GM11168 (cell line): ENCODE measurements at regions not wholly inside any gene's neighbourhood (a gene's known extent, or its start where the extent isn't known, plus 50 kb on each side); places are given as distances from the start of the nearest gene placed in this dataset.

ENCODE experiments used
- in situ Hi-C: fragments of 300-500 bp; cut with MboI; formaldehyde crosslinking; loops from one replicate; pipeline ENCODE4 v1.12.0; 2022; ENCODE audit warnings: low sequenced_read_pairs; ENCODE audit not compliant: unreplicated experiment

DNA sequence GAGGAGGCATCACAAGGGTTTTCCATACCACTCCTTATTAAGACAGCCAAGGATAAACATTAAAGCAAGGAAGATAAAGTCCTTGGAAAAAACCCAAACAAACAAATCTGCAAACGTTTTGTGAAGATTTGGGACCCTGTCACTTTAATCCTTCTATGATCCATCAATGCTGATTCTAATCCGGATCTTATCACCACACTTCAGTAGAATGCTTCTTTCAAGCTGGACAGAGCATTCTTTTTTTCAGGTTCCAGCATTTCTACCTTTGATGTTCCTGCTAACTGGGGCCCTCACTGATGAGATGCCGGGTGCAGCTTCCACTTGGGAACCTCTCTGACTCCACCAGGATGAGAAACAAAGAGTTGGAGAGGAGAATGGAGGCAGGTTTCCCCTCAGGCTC lies 132.8 kb upstream of the SHB start:
- in situ Hi-C loops = no loop called here

DNA sequence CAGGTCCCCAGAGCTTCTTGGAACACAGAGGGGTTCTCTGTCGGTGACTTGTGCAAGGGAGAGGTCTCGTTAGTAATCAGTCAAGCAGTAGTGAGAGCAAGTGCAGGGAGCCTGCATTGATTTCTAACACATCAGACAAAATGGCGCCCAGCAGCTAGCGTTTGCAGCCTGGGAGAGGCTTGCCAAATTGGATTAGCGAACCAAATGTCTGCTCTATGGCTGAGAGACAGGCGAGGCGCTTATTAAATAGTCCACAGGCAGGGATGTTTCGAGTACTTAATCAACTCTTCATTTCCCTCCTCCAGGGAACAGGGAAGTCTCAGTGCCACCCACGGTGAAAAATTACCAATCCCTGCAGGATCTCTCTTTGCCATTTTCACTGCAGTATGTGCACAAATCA lies 131.4 kb upstream of the SHB start:
- in situ Hi-C loops = no loop called here

DNA sequence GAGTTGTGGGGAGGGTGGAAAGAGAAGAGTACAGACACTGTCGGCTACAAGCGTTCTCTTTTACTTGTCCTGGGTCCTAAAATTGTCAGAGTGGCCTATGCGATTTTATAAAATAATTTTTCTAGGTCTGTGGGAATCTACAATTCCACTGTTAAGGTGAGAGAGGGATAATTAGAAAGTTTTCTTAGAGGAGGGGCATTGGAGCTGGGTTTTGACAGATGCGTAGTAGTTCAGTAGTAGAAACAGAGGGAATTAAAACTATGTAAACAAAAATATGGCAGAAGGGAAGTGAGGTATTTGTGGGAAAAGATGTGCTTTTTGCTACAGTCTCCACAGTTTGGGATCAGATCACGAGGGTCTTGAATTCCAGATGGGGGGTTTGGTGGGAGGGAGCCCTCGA lies 129.1 kb upstream of the SHB start:
- in situ Hi-C loops = no loop called here

DNA sequence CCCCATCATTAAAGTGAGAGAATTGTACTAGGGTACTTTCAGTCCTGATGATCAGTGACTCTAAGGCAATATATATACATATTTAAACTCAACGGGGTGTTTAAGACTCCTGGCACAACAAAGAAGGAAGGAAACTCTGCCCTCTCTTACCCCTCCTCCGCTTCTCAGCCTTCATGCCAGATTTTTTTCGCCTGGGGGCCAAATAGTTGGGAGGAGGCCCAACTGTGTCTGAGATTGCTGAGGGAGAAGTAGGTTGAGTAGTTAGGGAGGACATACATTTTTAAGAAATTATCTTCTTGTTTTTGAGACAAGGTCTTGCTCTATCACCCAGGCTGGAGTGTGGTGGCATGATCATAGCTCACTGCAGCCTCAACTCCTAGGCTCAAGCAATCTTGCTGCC lies 127.7 kb upstream of the SHB start:
- in situ Hi-C loops = no loop called here

DNA sequence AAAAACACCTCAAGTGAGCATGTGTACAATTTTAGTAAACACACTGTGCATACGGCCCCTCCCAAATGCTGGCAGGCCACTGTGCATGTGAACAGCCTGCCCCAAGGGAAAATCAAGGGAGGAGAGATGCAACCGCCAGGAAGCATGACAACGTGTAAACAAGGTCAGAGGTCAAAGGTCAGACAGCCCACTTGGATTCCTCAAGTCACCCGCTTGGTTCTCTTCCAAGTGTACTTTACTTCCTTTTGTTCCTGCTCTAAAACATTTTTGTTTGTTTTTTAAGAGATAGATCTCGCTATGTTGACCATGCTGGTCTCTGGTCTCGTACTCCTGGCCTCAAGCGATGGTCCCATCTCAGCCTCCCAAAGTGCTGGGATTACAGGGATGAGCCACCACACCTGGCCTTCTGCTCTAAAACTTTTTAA lies 126.7 kb upstream of the SHB start:
- in situ Hi-C loops = no loop called here

DNA sequence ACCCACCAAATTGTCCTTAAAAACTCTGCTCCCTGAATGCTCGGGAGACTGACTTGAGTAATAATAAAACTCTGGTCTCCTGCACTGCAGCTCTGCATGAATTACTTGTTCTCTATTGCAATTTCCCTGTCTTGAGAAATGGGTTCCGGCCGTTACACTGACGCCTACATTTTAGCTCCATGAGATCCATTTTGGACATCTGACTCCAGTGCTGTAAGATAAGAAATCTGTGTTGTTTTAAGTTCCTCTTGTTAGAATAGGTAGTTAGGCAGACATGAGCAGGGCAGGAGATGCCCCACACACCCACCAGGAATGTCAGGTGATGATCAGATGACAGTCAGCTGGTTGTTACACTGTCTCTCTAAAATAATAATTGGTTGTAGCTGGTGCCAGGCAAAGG lies 125.8 kb upstream of the SHB start:
- in situ Hi-C loops = no loop called here

DNA sequence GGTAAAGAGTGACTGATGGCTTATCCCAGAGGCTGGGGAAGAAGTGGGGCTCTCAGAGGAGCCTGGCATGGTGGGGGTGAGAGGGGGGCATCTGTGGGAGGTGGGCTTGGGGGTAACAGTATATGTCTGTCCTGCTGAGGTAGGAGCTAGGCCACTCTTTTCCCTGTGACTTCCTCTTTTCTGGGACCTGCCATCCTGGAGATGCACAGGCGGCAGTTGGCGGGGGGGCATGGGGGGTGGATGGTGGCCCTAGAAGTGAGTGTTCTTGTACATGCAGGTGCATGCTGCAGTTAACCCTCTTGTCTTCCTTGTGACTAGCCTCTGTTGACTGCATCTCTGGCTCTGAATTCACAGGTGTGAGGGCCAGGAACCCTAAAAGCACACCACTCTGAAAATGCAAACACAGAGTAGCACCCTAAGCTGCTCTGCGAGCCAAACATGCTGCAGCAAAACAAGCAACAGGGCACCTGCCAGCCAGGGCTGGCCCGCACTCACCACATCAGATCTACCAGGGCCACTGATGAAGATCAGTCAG lies 123.8 kb upstream of the SHB start:
- in situ Hi-C loops = no loop called here

DNA sequence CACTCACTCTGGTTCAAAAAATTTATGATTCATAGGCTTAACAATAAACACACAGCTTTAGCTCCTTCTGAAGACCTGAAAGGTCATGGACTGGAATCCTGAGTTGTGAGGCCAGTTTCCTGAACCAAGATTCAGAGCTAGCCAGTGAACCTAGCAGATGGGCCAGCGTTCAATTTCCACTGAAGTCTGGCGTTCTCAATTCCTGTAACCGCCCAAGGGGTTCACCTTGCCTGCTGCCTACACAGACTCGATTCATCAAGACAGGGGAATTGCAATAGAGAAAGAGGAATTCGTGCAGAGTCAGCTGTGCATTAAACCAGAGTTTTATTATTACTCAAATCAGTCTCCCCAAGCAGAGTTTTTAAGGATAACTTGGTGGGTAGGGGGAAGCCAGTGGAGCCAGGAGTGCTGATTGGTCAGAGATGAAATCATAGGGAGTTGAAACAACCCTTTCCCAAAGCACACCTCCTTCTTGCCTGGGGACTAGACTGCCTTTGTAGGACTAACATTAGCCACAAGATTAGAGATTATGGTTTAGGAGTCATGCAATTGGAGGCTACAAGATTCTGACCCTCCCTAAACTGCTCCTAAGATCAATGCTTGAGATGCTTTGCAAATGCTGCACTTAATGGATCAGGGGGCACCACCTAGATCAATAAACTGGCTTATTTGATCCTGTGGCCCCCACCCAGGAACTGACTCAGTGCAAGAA lies 117.5 kb upstream of the SHB start:
- in situ Hi-C loops = no loop called here

DNA sequence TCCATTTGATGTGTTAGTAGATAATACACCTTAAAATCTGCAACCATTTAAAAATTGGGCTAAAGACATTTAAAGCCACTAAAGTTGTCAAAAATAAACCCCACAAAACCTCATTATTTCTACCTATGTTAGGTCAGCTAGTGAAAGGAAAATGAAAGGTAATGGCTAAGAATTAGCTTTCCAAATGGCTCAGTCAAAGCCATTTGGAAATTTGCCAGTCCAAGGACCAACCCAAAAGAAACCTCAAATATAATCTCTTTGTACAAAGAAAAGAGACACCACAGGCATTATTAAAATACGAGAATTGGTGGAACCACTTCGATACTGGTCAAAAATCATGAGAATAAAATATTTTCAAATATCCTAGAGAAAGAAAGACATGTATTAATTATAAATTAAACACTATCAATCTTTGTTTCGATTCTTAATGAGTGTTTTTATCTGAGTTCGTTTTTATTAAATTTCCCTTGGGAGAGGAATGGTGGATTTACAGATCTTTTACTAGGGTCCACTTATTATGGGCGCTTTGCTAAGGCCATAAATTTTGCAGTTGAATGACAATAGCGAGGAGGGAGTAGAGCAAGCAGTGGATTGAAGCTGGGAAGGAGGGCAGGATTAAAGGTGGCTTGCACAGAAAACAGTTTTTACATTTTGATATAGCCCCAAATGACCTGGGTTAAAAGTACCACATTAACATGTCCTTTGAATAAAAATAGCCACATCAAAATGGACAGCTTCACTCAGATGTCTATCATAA lies 116.8 kb upstream of the SHB start:
- in situ Hi-C loops = no loop called here

DNA sequence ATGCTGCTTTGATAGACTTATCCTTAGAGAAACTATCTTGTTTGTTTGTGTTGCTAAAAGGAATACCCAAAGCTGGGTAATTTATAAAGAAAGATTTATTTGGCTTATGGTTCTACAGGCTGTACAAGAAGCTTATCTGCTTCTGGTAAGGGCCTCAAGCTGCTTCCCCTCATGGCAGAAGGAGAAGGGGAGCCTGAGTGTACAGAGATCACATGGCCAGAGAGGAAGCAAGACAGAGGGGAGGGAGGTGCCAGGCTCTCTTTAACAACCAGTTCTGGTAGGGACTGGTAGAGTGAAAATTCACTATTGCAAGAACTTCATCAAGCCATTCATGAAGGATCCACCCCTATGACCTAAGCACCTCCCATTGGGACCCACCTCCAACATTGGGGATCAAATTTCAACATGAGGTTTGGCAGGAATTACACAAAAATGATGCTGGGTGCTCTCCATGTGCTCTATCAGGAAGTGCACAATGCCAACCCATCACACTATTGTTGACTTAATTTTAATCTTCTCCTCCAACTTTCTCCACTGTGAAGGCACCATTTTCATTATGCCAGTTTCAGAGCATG lies 115.1 kb upstream of the SHB start:
- in situ Hi-C loops = no loop called here

DNA sequence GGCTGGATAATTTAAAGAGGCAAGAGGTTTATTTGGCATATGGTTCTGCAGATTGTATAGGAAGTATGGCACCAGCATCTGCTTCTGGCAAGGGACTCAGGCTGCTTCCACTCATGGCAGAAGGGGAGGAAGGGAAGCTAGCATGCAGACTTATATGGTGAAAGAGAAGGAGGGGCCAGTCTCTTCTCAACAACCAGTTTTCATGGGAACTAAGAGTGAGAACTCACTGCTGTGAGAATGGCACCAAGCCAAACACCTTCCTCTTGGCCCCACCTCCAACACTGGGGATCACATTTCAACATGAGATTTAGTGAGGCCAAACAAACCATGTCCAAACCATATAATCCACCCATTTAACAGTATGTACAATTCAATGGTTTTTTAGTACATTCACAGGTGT lies 113.3 kb upstream of the SHB start:
- in situ Hi-C loops = no loop called here

DNA sequence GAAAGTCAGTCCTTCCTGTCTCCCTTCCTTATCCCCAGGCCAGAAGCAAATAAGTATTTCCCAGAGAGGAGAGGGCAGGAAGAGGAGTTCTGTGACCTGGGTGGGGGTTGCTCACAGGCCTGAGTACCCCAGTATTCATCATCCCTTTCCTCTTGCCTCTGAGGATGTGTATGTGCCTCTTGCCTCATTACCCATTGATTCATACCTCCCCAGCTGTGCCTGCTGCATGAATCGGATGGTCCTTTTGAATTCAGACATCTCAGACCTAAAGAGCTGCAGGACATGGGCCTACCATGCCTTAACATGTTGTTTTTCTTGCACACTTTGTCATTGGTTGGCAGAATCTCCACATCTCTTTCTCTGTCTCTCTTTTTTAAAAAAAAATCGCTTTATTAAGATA lies 112.8 kb upstream of the SHB start:
- in situ Hi-C loops = no loop called here

DNA sequence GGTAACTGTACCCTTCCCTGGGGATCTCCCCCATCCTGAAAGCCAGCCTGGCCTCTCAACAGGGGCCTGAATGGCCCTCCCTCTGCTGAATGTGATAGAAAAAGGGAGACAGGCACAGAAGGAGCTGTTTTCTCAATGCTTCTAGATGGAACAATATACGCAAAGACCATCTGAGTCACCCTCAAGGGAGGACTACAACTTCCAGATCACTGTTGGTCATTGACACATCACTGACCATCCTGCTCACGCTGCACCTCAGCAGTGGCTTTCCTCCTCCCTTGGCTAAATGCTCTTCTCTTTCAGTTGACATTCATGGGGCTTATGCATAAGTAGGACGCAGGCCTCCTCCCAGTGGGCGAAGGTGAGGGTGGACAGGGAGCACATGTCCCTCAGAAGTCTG lies 112.2 kb upstream of the SHB start:
- in situ Hi-C loops = no loop called here

DNA sequence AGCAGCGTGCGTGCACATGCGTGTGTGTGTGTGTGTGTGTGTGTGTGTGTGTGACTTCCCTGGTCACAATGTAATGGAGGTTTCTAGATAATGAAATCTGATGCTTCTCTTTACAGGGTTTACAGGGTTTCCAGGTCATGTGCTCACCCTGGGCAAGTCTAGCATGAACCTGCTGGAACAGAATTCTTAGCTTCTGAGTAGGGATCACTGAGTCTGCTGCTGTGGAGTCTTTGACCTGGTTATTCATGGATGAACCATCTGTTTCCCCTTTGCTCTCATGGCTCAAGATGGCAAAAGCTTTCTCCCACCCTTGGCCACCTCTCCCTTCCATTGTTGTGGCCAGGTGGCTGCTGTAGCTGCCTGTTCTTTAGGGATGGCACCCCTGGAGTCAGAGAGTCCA lies 111.6 kb upstream of the SHB start:
- in situ Hi-C loops = no loop called here

DNA sequence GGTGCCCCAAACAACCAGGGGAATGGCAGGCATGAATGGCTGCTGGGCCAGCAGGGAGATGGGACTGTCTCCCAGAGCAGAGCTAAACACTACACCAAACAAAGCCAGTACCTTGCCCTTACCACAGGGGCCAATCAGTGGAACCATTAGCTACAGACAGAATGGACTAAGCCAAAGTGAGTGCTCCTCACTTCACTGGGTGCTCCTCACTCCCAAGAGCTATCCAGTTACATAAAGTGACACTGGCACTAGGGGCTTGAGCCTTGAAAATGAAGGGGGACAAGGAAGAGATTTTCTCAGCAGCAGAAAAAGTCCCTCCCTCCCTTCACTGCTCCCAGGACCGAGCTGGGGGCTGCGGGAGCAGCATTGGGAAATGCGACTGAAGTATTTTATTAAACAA lies 110.9 kb upstream of the SHB start:
- in situ Hi-C loops = no loop called here

DNA sequence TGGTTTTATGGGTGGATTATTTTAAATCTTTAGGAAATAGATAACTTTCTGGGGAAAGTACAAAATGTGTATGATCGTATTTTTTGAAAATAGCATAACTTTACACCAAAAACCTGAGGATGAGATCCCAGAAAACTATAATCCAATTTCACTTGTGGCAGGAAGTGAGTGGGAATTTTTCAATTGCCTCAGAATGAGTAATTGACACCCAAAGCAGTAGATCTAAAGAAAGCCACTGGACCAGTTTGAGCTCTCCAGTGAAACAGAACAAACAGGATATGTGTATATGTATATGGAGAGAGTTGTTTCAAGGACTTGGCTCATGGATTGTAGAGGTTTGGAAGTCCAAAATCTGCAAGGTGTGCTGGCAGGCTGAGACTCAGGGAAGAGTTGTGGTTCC lies 109.2 kb upstream of the SHB start:
- in situ Hi-C loops = no loop called here

DNA sequence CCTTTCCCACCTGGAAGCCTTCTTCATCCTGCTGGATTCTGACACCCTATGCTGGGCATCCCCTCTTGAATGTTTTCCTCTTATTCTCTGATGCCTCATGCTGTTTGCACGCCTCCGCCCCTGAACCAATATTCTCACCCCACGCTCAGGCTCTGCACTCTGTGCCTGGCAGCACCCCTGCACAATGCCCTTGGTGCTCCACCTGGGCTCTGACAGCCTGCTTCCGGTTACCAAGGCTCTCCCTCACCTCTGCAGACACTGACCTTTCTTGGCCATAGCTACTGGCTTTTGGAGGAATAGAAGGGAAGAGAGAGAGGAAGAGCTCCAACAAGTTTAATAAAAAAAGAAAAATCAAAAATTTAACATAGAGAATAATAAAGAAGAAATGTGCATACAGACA lies 108.7 kb upstream of the SHB start:
- in situ Hi-C loops = no loop called here

DNA sequence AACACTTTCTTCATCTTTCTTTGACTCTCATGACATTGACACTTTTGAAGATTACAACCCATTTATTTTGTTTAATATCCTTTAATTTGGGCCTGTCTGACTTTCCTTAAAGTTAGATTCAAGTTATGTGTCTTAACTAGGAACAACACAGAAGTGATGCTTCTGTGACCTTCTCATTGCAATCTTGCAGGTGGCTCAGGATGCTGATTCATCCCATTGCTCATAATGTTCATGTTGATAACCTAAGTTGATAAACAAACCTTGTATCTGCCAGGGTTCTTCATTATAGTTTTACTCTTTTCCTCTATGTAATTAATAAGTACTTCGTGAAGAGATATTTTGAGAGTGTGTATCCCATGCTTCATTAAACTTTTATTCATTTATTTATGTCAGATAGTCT lies 107.2 kb upstream of the SHB start:
- in situ Hi-C loops = no loop called here

DNA sequence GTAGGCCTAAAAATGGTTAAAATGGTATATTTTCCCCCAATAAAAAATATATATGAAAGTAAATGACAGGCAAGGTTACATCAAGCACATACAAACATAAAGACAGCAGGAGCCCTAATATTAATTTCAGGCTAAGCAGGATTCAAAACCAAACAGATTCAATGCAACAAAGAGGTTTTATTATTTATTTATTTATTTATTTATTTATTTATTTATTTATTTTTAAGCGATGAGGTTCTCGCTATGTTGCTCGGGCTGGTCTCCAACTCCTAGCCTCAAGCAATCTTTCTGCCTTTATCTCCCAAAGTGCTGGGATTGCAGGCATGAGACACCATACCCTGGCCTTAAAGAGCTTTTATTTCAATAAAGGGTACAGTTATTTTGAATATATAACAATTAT lies 106.4 kb upstream of the SHB start:
- in situ Hi-C loops = no loop called here

DNA sequence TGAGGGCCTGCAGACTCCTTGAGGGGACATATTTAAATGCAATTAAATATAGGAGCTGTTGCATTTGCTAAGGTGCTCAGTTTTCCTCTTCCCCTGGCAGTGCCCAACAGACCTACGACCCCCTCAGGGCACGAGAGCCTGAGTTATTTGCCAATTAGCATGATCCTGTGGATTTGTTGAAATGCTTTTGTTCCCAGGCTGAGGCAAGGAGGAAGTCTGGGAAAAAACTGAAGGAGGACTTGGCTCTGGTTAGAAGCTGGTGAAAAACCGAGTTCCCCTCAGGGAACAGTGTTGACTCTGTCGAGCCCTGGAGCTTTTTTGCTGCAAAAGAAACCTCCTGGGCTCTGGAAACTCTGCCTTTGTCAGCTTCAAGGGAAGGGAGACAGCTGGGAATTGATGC lies 103.6 kb upstream of the SHB start:
- in situ Hi-C loops = no loop called here

DNA sequence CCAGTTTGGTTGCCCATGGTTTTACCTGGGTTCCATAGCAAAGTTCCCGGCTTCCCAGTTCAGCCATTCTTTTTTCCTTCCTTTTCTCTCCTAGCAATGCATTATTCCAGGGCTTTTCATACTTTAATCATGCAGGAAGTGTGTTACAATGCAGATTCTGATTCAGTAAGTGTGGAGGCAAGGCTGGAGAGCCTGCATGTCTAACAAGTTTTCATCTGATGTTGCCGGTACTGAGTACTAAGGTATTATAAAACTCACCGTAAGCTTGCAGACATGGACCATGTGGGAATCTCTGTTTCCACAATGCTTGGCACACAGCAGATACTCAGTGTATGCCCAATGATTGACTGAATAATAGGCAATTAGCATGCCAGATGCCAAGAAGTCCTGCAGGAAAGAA lies 102.9 kb upstream of the SHB start:
- in situ Hi-C loops = no loop called here

DNA sequence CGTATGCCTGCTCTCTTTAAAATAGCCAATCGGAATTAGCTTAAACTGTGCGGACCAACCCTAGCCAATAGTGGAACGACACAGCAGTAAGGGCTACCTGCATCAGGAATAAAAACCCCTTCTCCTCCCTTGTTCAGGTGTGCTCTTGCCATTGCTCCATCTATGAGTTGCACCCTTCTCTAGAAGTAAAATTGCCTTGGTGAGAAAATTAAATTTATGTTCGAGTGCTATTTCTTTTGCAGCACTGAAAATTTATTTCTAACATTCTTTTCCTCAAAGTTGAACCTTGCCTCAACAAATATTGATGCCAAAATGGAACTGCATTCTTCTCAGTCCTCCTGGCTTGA lies 102.5 kb upstream of the SHB start:
- in situ Hi-C loops = no loop called here
